Esophagus muscularis mucosa (tissue), 4 donors: ENCODE measurements at regions not wholly inside any gene's neighbourhood (a gene's known extent, or its start where the extent isn't known, plus 50 kb on each side); places are given as distances from the start of the nearest gene placed in this dataset.

Source experiments
- CTCF ChIP-seq, 3 experiments: fragments of 200-600 bp in 2 of 3; fragments of 450-650 bp in 1 of 3; sonication (generic) in 2 of 3; IDR thresholded peaks; one replicate each; pipeline ENCODE4 v1.5.1; 2017 to 2019; ENCODE audit warnings: antibody characterized with exemption in 3 of 3, mild to moderate bottlenecking in 2 of 3, moderate library complexity in 1 of 3
- EP300 ChIP-seq: sonication (generic); formaldehyde crosslinking; IDR thresholded peaks from one replicate; pipeline ENCODE4 v1.6.1; 2017; ENCODE audit warnings: antibody characterized with exemption
- POLR2A ChIP-seq: fragments of 450-650 bp; IDR thresholded peaks from one replicate; pipeline ENCODE4 v1.6.1; 2017; ENCODE audit warnings: antibody characterized with exemption, moderate library complexity, mild to moderate bottlenecking, low read depth
- POLR2AphosphoS5 ChIP-seq, 2 donors: sonication (generic); formaldehyde crosslinking; IDR thresholded peaks; one replicate each; pipeline ENCODE4 v1.6.1; 2017; ENCODE audit warnings: antibody characterized with exemption in 2 of 2

- TF ChIP-seq CTCF (IDR thresholded peaks at IDR 0.05) (no peak), POLR2A (no peak), POLR2AphosphoS5 (IDR thresholded peaks at IDR 0.05) (no peak), EP300 (no peak)
Observed at GRCh38 chr10:3563298-3563697, 221.7 kb downstream of the KLF6 start.
